ENCODE measurements at regions not wholly inside any gene's neighbourhood (a gene's known extent, or its start where the extent isn't known, plus 50 kb on each side); places are given as distances from the start of the nearest gene placed in this dataset.

DNA sequence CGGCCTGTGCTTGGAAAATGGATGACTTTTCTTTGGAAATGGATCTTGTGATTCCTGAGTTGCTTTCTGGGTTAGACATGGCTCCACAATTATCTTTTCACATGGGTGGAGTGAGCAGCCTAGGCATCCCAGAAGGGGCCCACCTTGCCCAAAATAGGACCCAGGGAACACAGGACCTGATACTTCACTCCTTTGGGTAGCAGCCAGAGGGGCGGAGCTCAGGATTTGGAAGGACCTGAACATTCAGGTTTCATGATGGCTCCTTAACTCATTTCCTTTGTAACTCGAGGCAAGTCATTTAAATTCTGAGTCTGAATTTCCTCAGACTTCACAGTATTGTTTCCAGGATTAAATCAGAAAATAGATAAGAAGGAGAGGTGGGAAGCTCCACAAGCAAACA is 178.3 kb upstream of the ZMIZ1 start:
- Histone ChIP-seq H3K4me1 (ENCODE audit: insufficient read depth, low read length) (no peaks in the 10 kb centered on the region), H3K27ac (ENCODE audit: low read length) (no peak overlapping the region), H3K79me2 (ENCODE audit: low read length) (no peaks in the 10 kb centered on the region), H3K27me3 (ENCODE audit: low read length) (peaks cover 39% of the 10 kb centered on the region), H3K9ac (ENCODE audit: low read length) (no peak overlapping the region), H3K36me3 (ENCODE audit: low read depth, low read length) (no peaks in the 10 kb centered on the region), H2AFZ (ENCODE audit: low read length) (0 out of 2 replicates have a peak overlapping the region, but pooled peaks have one; percentile 1), H3K9me3 (ENCODE audit: low read length) (peaks cover 13% of the 10 kb centered on the region), H3K4me2 (ENCODE audit: low read length) (no peak overlapping the region), H3F3A (ENCODE audit: low read length, unreplicated experiment) (no peaks in the 10 kb centered on the region), H3K4me3 (ENCODE audit: low read length) (no peak overlapping the region), H4K20me1 (ENCODE audit: low read length) (no peaks in the 10 kb centered on the region), H3K9me2 (replicated peaks; ENCODE audit: low read length) (peaks cover 6% of the 10 kb centered on the region; the same call in 1 of the 2 replicates)
- TF ChIP-seq EZH2phosphoT487 (IDR thresholded peaks at IDR 0.05; ENCODE audit: borderline replicate concordance, low read length) (no peak), CTCF (conservative IDR thresholded peaks at IDR 0.05; ENCODE audit: low read depth, low read length) (no peak), EZH2 (IDR thresholded peaks at IDR 0.05; ENCODE audit: low read length, unreplicated experiment) (no peak)
- BruUV-seq (replicated peaks): no TSS peak
- CTCF ChIA-PET: no interaction called here
- DNase-seq (peak; percentile 65), ATAC-seq (no peak)
- POLR2A ChIA-PET (ENCODE audit: unreplicated experiment): no interaction called here
- intact Hi-C loops (cut with micrococcal nuclease): no loop called here

DNA sequence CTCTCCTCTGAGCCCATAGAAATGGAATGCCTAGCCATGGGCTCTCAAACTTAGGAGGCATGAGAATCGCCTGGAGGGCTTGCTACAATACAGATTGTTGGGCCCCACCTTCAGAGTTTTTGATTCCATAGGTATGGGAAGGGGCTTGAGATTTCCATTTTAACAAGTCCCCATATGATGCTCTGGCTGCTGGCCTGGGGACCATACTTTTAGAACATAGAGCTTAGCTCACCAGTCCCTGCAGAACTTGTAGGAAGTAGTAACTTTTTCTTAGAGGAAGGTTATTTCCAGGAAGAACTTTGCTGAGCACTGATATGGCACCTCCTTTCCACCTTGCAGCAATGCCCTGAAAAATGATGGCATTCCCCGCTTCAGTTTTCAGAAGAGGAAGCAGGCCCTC is 177.0 kb upstream of the ZMIZ1 start:
- H3K27ac ChIP-seq (ENCODE audit: low read length): no peak overlapping the region
- ChIA-PET POLR2A (ENCODE audit: unreplicated experiment) (no interaction called here), CTCF (no interaction called here)
- no peak overlapping the region for H2AFZ ChIP-seq (ENCODE audit: low read length)
- H3F3A ChIP-seq (ENCODE audit: low read length, unreplicated experiment): no peaks in the 10 kb centered on the region
- no peak overlapping the region for H3K4me2 ChIP-seq (ENCODE audit: low read length)
- BruUV-seq (replicated peaks): no TSS peak
- H3K36me3 ChIP-seq (ENCODE audit: low read depth, low read length): no peaks in the 10 kb centered on the region
- H4K20me1 ChIP-seq (ENCODE audit: low read length): no peaks in the 10 kb centered on the region
- no peak overlapping the region for H3K9ac ChIP-seq (ENCODE audit: low read length)
- H3K4me1 ChIP-seq (ENCODE audit: insufficient read depth, low read length): no peaks in the 10 kb centered on the region
- peaks cover 1% of the 10 kb centered on the region; the same call in 1 of the 2 replicates for H3K9me3 ChIP-seq (ENCODE audit: low read length)
- H3K9me2 ChIP-seq (replicated peaks; ENCODE audit: low read length): peaks cover 6% of the 10 kb centered on the region; the same call in 1 of the 2 replicates
- H3K4me3 ChIP-seq (ENCODE audit: low read length): no peak overlapping the region
- no peaks in the 10 kb centered on the region for H3K79me2 ChIP-seq (ENCODE audit: low read length)
- TF ChIP-seq EZH2 (IDR thresholded peaks at IDR 0.05; ENCODE audit: low read length, unreplicated experiment) (no peak), EZH2phosphoT487 (IDR thresholded peaks at IDR 0.05; ENCODE audit: borderline replicate concordance, low read length) (no peak)
- intact Hi-C loops (cut with micrococcal nuclease): no loop called here
- DNase-seq (no peak), ATAC-seq (no peak)
- peaks cover 44% of the 10 kb centered on the region for H3K27me3 ChIP-seq (ENCODE audit: low read length)

DNA sequence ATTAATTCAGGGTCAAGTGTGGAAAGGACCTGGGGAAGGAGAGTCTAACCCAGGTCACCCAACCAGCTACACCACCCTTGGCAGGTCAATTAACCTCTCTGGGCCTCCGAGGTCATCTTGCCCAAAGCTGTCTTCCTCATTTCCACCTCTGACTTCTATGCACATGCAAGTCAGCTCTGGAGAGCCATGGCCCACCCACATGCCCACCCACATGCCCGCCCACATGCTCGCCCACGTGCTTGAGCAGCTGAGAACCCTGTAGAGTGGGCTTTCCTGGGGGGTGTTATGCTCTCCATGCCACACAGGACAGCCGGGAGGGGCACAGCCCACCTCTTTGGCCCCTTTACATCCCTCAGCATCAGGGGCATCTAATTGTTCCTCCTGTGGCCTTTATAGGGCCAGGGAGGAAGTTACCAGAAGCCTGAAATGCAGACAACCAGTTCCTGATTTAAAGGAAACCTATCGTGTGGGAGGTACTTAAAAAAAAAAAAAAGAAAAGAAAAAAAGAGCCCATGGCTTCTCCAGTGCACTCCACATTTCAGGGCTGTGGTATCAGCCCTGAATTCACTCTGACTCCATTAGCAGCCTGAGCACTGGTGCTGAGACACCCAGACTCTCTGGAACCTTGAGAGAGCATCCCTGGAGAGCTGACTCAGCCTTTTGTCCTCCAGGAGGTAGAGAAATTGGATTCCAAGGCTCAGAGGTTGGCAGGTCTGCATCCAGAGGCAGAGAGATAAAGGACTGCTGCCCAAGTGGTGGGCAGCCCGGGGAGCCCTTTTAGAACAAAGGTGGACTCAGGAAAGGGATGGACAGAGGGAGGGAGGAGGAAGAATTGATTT is 176.2 kb upstream of the ZMIZ1 start:
- H3K79me2 ChIP-seq (ENCODE audit: low read length): no peaks in the 10 kb centered on the region
- POLR2A ChIA-PET (ENCODE audit: unreplicated experiment): no interaction called here
- CTCF ChIA-PET: no interaction called here
- H3K27me3 ChIP-seq (ENCODE audit: low read length): peaks cover 48% of the 10 kb centered on the region
- DNase-seq (no peak), ATAC-seq (no peak)
- no peak for TF ChIP-seq EZH2 (IDR thresholded peaks at IDR 0.05; ENCODE audit: low read length, unreplicated experiment)
- no peak for TF ChIP-seq CTCF (conservative IDR thresholded peaks at IDR 0.05; ENCODE audit: low read depth, low read length)
- TF ChIP-seq EZH2phosphoT487 (IDR thresholded peaks at IDR 0.05; ENCODE audit: borderline replicate concordance, low read length): no peak
- H2AFZ ChIP-seq (ENCODE audit: low read length): no peak overlapping the region
- intact Hi-C loops (cut with micrococcal nuclease): no loop called here
- no TSS peak for BruUV-seq (replicated peaks)
- no peaks in the 10 kb centered on the region for H3K36me3 ChIP-seq (ENCODE audit: low read depth, low read length)
- H3K9me3 ChIP-seq (ENCODE audit: low read length): no peaks in the 10 kb centered on the region
- H3K9me2 ChIP-seq (replicated peaks; ENCODE audit: low read length): peaks cover 6% of the 10 kb centered on the region; the same call in 1 of the 2 replicates
- H3K4me3 ChIP-seq (ENCODE audit: low read length): no peak overlapping the region
- no peak overlapping the region for H3K4me2 ChIP-seq (ENCODE audit: low read length)
- no peak overlapping the region for H3K9ac ChIP-seq (ENCODE audit: low read length)
- no peaks in the 10 kb centered on the region for H3F3A ChIP-seq (ENCODE audit: low read length, unreplicated experiment)
- H3K27ac ChIP-seq (ENCODE audit: low read length): no peak overlapping the region
- H4K20me1 ChIP-seq (ENCODE audit: low read length): no peaks in the 10 kb centered on the region
- H3K4me1 ChIP-seq (ENCODE audit: insufficient read depth, low read length): no peaks in the 10 kb centered on the region

All from PC-3 (cell line).